ENCODE measurements at regions not wholly inside any gene's neighbourhood (a gene's known extent, or its start where the extent isn't known, plus 50 kb on each side); places are given as distances from the start of the nearest gene placed in this dataset.

GRCh38 chr9:108188976-108189375, 666.8 kb downstream of the ACTL7B start:
- no peak for DNase-seq (ENCODE audit: low spot score)

GRCh38 chr9:108188482-108188881, 667.3 kb downstream of the ACTL7B start:
- no peak for DNase-seq (ENCODE audit: low spot score)

- DNase-seq (ENCODE audit: low spot score), result no peak
Observed at GRCh38 chr9:108186642-108187395, 669.0 kb downstream of the ACTL7B start.

GRCh38 chr9:108185613-108186012, 670.2 kb downstream of the ACTL7B start:
- no peak for DNase-seq (ENCODE audit: low spot score)

- no peak for DNase-seq (ENCODE audit: low spot score)
Observed at GRCh38 chr9:108184941-108185340, 670.8 kb downstream of the ACTL7B start.

GRCh38 chr9:108184009-108184408, 671.8 kb downstream of the ACTL7B start:
- no peak for DNase-seq (ENCODE audit: low spot score)

GRCh38 chr9:108182950-108183381, 672.8 kb downstream of the ACTL7B start:
- no peak for DNase-seq (ENCODE audit: low spot score)

GRCh38 chr9:108182270-108182669, 673.5 kb downstream of the ACTL7B start:
- no peak for DNase-seq (ENCODE audit: low spot score)

- DNase-seq (ENCODE audit: low spot score), result no peak
Observed at GRCh38 chr9:108181441-108181840, 674.3 kb downstream of the ACTL7B start.

- no peak for DNase-seq (ENCODE audit: low spot score)
Observed at GRCh38 chr9:108180541-108180940, 675.2 kb downstream of the ACTL7B start.

- DNase-seq (ENCODE audit: low spot score), result no peak
Observed at GRCh38 chr9:108178318-108178717, 677.5 kb downstream of the ACTL7B start.

GRCh38 chr9:108168236-108168850, 678.8 kb upstream of the KLF4 start:
- no peak for DNase-seq (ENCODE audit: low spot score)

GRCh38 chr9:108167136-108167900, 677.7 kb upstream of the KLF4 start:
- no peak for DNase-seq (ENCODE audit: low spot score)

GRCh38 chr9:108166519-108166918, 677.0 kb upstream of the KLF4 start:
- DNase-seq (ENCODE audit: low spot score), result no peak

- DNase-seq (ENCODE audit: low spot score), result no peak
Observed at GRCh38 chr9:108163321-108164005, 673.9 kb upstream of the KLF4 start.

GRCh38 chr9:108162664-108163063, 673.1 kb upstream of the KLF4 start:
- DNase-seq (ENCODE audit: low spot score), result no peak

GRCh38 chr9:108161503-108161902, 671.9 kb upstream of the KLF4 start:
- no peak for DNase-seq (ENCODE audit: low spot score)

- no peak for DNase-seq (ENCODE audit: low spot score)
Observed at GRCh38 chr9:108160706-108161355, 671.3 kb upstream of the KLF4 start.

GRCh38 chr9:108160039-108160438, 670.5 kb upstream of the KLF4 start:
- DNase-seq (ENCODE audit: low spot score), result no peak

GRCh38 chr9:108158236-108158995, 668.8 kb upstream of the KLF4 start:
- no peak for DNase-seq (ENCODE audit: low spot score)

Measured in iPS-NIHi11 (cell line).